Stomach (tissue), 4 donors: ENCODE measurements at regions not wholly inside any gene's neighbourhood (a gene's known extent, or its start where the extent isn't known, plus 50 kb on each side); places are given as distances from the start of the nearest gene placed in this dataset.

Experiments used
- CTCF ChIP-seq, 7 experiments: fragments of 450-650 bp in 4 of 7; fragments of 200-600 bp in 3 of 7; sonication (generic) in 3 of 7; IDR thresholded peaks; one replicate each; pipeline ENCODE4 v1.5.1; 2016 to 2019; ENCODE audit warnings: antibody characterized with exemption in 7 of 7, control low read depth in 2 of 7, mild to moderate bottlenecking in 1 of 7
- EP300 ChIP-seq: sonication (generic); formaldehyde crosslinking; IDR thresholded peaks from one replicate; pipeline ENCODE4 v1.6.1; 2017; ENCODE audit warnings: antibody characterized with exemption

- TF ChIP-seq CTCF (IDR thresholded peaks at IDR 0.05) (no peak), EP300 (no peak)
Observed at GRCh38 chr11:112727341-112727841, 233.8 kb upstream of the NCAM1 start.
